ENCODE measurements at regions not wholly inside any gene's neighbourhood (a gene's known extent, or its start where the extent isn't known, plus 50 kb on each side); places are given as distances from the start of the nearest gene placed in this dataset.
"Not testable (repeated sequence)": the region's sequence is repeated elsewhere in the genome, so short reads cannot be mapped to it uniquely, and the experiment has no call there.

- H2BK5ac ChIP-seq (ENCODE audit: insufficient read length, low read length), result no peak overlapping the region
- no peak overlapping the region for H3K56ac ChIP-seq (ENCODE audit: insufficient read length, low read depth, low read length)
- no peaks in the 10 kb centered on the region for H3K27me3 ChIP-seq (ENCODE audit: insufficient read depth, low read length)
- no peak overlapping the region for H2BK20ac ChIP-seq (ENCODE audit: low read depth, low read length, poor library complexity, severe bottlenecking)
- no peaks in the 10 kb centered on the region for H3K9me3 ChIP-seq (ENCODE audit: control insufficient read depth, low read depth, low read length)
- peaks cover 13% of the 10 kb centered on the region; the same call in 1 of the 2 replicates for H3K4me1 ChIP-seq (ENCODE audit: insufficient read depth, low read length)
- Mint-ChIP-seq H3K4me3 (no peak overlapping the region), H3K36me3 (ENCODE audit: insufficient read depth in 1 of 3, low read depth in 3 of 3) (peaks cover 0 to 3% (median 2%) of the 10 kb centered on the region in 3 experiments; a peak in 2 of 7 replicates), H3K27me3 (ENCODE audit: low read depth) (no peaks in the 10 kb centered on the region), H3K9me3 (peaks cover 2 to 4% of the 10 kb centered on the region in 2 experiments; a peak in 4 of 5 replicates), H3K27ac (no peak overlapping the region), H3K4me1 (peaks cover 32 to 36% of the 10 kb centered on the region in 2 experiments)
- H3K4ac ChIP-seq (ENCODE audit: low read depth, low read length), result no peak overlapping the region
- H3K4me2 ChIP-seq (ENCODE audit: insufficient read depth, insufficient read length, low read length), result no peak overlapping the region
- H2BK120ac ChIP-seq (ENCODE audit: low read depth, low read length, poor library complexity, severe bottlenecking), result no peak overlapping the region
- no peaks in the 10 kb centered on the region for H4K20me1 ChIP-seq (ENCODE audit: control insufficient read depth, insufficient read depth, insufficient read length)
- H3K79me1 ChIP-seq (ENCODE audit: insufficient read depth, low read depth, low read length, poor library complexity, severe bottlenecking), result no peaks in the 10 kb centered on the region
- H4K91ac ChIP-seq (ENCODE audit: insufficient read length, low read depth, low read length), result no peak overlapping the region
- no peak overlapping the region for H4K8ac ChIP-seq (replicated peaks; ENCODE audit: insufficient read length, low read depth, low read length)
- no peak overlapping the region for H2BK15ac ChIP-seq (ENCODE audit: low read depth, low read length)
- H3K14ac ChIP-seq (ENCODE audit: insufficient read depth, low read length), result no peak overlapping the region
- no peak overlapping the region for H3T11ph ChIP-seq (ENCODE audit: low read length)
- no peak overlapping the region for H3K9ac ChIP-seq (ENCODE audit: extremely low read depth, insufficient read length, low read length)
- no peaks in the 10 kb centered on the region for H3K23me2 ChIP-seq (ENCODE audit: insufficient read length, low read depth, low read length, poor library complexity, severe bottlenecking)
- H3K18ac ChIP-seq (ENCODE audit: insufficient read length, low read depth, low read length), result no peak overlapping the region
- H2BK12ac ChIP-seq (ENCODE audit: insufficient read length, low read depth, low read length), result no peak overlapping the region
- H2AFZ ChIP-seq (ENCODE audit: low read length), result no peak overlapping the region
- H3K27ac ChIP-seq (ENCODE audit: insufficient read length, low read depth, low read length), result no peak overlapping the region
- no peaks in the 10 kb centered on the region for H3K79me2 ChIP-seq (ENCODE audit: insufficient read depth, low read length)
- no peak for DNase-seq
- H3K23ac ChIP-seq (ENCODE audit: insufficient read length, low read depth, low read length), result no peak overlapping the region
- no peak overlapping the region for H2AK5ac ChIP-seq (ENCODE audit: insufficient read length, low read length)
- WGBS (ENCODE audit: extremely low coverage, insufficient read length, low lambda C conversion rate), result no CpG with 5 or more reads among the region's 3 CpGs
- TF ChIP-seq, protein P1, sequence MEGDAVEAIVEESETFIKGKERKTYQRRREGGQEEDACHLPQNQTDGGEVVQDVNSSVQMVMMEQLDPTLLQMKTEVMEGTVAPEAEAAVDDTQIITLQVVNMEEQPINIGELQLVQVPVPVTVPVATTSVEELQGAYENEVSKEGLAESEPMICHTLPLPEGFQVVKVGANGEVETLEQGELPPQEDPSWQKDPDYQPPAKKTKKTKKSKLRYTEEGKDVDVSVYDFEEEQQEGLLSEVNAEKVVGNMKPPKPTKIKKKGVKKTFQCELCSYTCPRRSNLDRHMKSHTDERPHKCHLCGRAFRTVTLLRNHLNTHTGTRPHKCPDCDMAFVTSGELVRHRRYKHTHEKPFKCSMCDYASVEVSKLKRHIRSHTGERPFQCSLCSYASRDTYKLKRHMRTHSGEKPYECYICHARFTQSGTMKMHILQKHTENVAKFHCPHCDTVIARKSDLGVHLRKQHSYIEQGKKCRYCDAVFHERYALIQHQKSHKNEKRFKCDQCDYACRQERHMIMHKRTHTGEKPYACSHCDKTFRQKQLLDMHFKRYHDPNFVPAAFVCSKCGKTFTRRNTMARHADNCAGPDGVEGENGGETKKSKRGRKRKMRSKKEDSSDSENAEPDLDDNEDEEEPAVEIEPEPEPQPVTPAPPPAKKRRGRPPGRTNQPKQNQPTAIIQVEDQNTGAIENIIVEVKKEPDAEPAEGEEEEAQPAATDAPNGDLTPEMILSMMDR (conservative IDR thresholded peaks at IDR 0.05), result no peak
- H4K5ac ChIP-seq (ENCODE audit: insufficient read length, low read depth, low read length), result no peak overlapping the region
These were observed 66.2 kb upstream of the TSC22D2 start for GRCh38 chr3:150341891-150342290.

DNA sequence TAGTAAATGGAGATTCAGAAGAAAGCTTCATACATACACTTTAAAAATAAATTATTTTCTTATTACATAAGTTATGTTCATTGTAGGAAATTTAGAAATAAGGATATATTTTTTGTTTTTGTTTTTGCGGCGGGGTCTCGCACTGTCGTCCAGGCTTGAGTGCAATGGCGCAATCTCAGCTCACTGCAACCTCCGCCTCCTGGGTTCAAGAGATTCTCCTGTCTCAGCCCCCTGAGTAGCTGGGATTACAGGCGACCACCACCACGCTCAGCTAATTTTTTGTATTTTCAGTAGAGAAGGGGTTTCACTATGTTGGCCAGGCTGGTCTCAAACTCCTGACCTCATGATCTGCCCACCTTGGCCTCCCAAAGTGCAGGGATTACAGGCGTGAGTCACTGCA, 71.7 kb upstream of the TSC22D2 start:
- not testable (repeated sequence) for H3K4me3 Mint-ChIP-seq; H3K27me3 ChIP-seq (ENCODE audit: insufficient read depth, low read length); H4K91ac ChIP-seq (ENCODE audit: insufficient read length, low read depth, low read length); H3K9me3 Mint-ChIP-seq; H3K4ac ChIP-seq (ENCODE audit: low read depth, low read length); DNase-seq; H3K23me2 ChIP-seq (ENCODE audit: insufficient read length, low read depth, low read length, poor library complexity, severe bottlenecking); H4K20me1 ChIP-seq (ENCODE audit: control insufficient read depth, insufficient read depth, insufficient read length); H3K14ac ChIP-seq (ENCODE audit: insufficient read depth, low read length); H2BK5ac ChIP-seq (ENCODE audit: insufficient read length, low read length); H2BK15ac ChIP-seq (ENCODE audit: low read depth, low read length); H2BK12ac ChIP-seq (ENCODE audit: insufficient read length, low read depth, low read length); H4K8ac ChIP-seq (replicated peaks; ENCODE audit: insufficient read length, low read depth, low read length); H3K9me3 ChIP-seq (ENCODE audit: control insufficient read depth, low read depth, low read length); H2AFZ ChIP-seq (ENCODE audit: low read length); H3K27ac ChIP-seq (ENCODE audit: insufficient read length, low read depth, low read length); H2AK5ac ChIP-seq (ENCODE audit: insufficient read length, low read length); H3K56ac ChIP-seq (ENCODE audit: insufficient read length, low read depth, low read length); H2BK120ac ChIP-seq (ENCODE audit: low read depth, low read length, poor library complexity, severe bottlenecking); H3K4me1 ChIP-seq (ENCODE audit: insufficient read depth, low read length); H3K4me2 ChIP-seq (ENCODE audit: insufficient read depth, insufficient read length, low read length); H3K23ac ChIP-seq (ENCODE audit: insufficient read length, low read depth, low read length); H3T11ph ChIP-seq (ENCODE audit: low read length); H3K79me1 ChIP-seq (ENCODE audit: insufficient read depth, low read depth, low read length, poor library complexity, severe bottlenecking); H3K9ac ChIP-seq (ENCODE audit: extremely low read depth, insufficient read length, low read length); H3K79me2 ChIP-seq (ENCODE audit: insufficient read depth, low read length); H4K5ac ChIP-seq (ENCODE audit: insufficient read length, low read depth, low read length); H3K18ac ChIP-seq (ENCODE audit: insufficient read length, low read depth, low read length); H3K27me3 Mint-ChIP-seq (ENCODE audit: low read depth); H3K27ac Mint-ChIP-seq; H2BK20ac ChIP-seq (ENCODE audit: low read depth, low read length, poor library complexity, severe bottlenecking)
- WGBS (ENCODE audit: extremely low coverage, insufficient read length, low lambda C conversion rate), result no CpG with 5 or more reads among the region's 9 CpGs
- Mint-ChIP-seq H3K36me3 (ENCODE audit: insufficient read depth in 1 of 3, low read depth in 3 of 3) (peaks cover 0 to 12% (median 3%) of the 10 kb centered on the region in 3 experiments; a peak in 3 of 7 replicates), H3K4me1 (peaks cover 26 to 28% of the 10 kb centered on the region in 2 experiments)
